Smooth muscle cell (in vitro differentiated cells): ENCODE measurements at regions not wholly inside any gene's neighbourhood (a gene's known extent, or its start where the extent isn't known, plus 50 kb on each side); places are given as distances from the start of the nearest gene placed in this dataset.

Source experiments
- DNase-seq: peaks from one replicate; lab custom pipeline; 2025; ENCODE audit not compliant: unreplicated experiment; lab: John Stamatoyannopoulos, UW
- H2AFZ ChIP-seq: fragments of 200-600 bp; sonication (generic); 2 replicates; pipeline ENCODE4 v1.6.0; 2016; ENCODE audit warnings: antibody characterized with exemption, low read depth, mild to moderate bottlenecking
- H3F3A ChIP-seq: fragments of 200-600 bp; sonication (generic); 2 replicates; pipeline ENCODE4 v1.6.0; 2017; ENCODE audit warnings: antibody characterized with exemption, low read depth
- H3K27ac ChIP-seq: fragments of 200-600 bp; sonication (generic); 2 replicates; pipeline ENCODE4 v1.5.1; 2016; ENCODE audit warnings: low read depth, mild to moderate bottlenecking
- H3K27me3 ChIP-seq: fragments of 200-600 bp; sonication (generic); 2 replicates; pipeline ENCODE4 v1.6.1; 2016; ENCODE audit warnings: low read depth, mild to moderate bottlenecking
- H3K36me3 ChIP-seq: fragments of 200-600 bp; sonication (generic); 2 replicates; pipeline ENCODE4 v1.5.1; 2016; ENCODE audit warnings: low read depth
- H3K4me1 ChIP-seq: fragments of 200-600 bp; sonication (generic); 2 replicates; pipeline ENCODE4 v1.5.1; 2016; ENCODE audit warnings: low read depth
- H3K4me2 ChIP-seq: fragments of 200-600 bp; sonication (generic); 2 replicates; pipeline ENCODE4 v1.6.0; 2016; ENCODE audit warnings: mild to moderate bottlenecking
- H3K4me3 ChIP-seq: fragments of 200-600 bp; sonication (generic); 2 replicates; pipeline ENCODE4 v1.5.1; 2016; ENCODE audit warnings: mild to moderate bottlenecking
- H3K79me2 ChIP-seq: fragments of 200-600 bp; sonication (generic); 2 replicates; pipeline ENCODE4 v1.6.0; 2016; ENCODE audit warnings: low read depth, mild to moderate bottlenecking
- H3K9ac ChIP-seq: fragments of 200-600 bp; sonication (generic); 2 replicates; pipeline ENCODE4 v1.6.0; 2016; ENCODE audit warnings: low read depth
- H3K9me3 ChIP-seq: fragments of 200-600 bp; sonication (generic); replicated peaks from 2 replicates; pipeline ENCODE4 v1.5.1; 2016; ENCODE audit warnings: low read depth
- H4K20me1 ChIP-seq: fragments of 200-600 bp; sonication (generic); 2 replicates; pipeline ENCODE4 v1.6.0; 2016; ENCODE audit warnings: low read depth
- WGBS: methylation state at CpG from one replicate; pipeline ENCODE4 v1.1.7; 2016; ENCODE audit warnings: low lambda C conversion rate; 5-methylcytosine and 5-hydroxymethylcytosine counted together
- TF ChIP-seq, protein P1 (sequence below): fragments of 200-600 bp; sonication (generic); IDR thresholded peaks from 2 replicates; pipeline ENCODE4 v1.5.1; 2017; ENCODE audit warnings: borderline replicate concordance, mild to moderate bottlenecking, antibody characterized with exemption; ENCODE audit not compliant: insufficient read depth, poor library complexity, severe bottlenecking

GRCh38 chr6:104421650-104422049, 438.1 kb downstream of the HACE1 start:
- 77% methylated on average over 4 of the region's 4 CpGs for WGBS
- Histone ChIP-seq H3F3A (no peaks in the 10 kb centered on the region), H3K9me3 (no peaks in the 10 kb centered on the region), H3K4me2 (no peak overlapping the region), H3K9ac (no peak overlapping the region), H3K79me2 (no peaks in the 10 kb centered on the region), H3K27ac (no peak overlapping the region), H3K27me3 (no peaks in the 10 kb centered on the region), H2AFZ (no peak overlapping the region), H3K4me3 (no peak overlapping the region), H4K20me1 (no peaks in the 10 kb centered on the region), H3K4me1 (no peaks in the 10 kb centered on the region), H3K36me3 (no peaks in the 10 kb centered on the region)
- no peak for DNase-seq
- TF ChIP-seq, protein P1, sequence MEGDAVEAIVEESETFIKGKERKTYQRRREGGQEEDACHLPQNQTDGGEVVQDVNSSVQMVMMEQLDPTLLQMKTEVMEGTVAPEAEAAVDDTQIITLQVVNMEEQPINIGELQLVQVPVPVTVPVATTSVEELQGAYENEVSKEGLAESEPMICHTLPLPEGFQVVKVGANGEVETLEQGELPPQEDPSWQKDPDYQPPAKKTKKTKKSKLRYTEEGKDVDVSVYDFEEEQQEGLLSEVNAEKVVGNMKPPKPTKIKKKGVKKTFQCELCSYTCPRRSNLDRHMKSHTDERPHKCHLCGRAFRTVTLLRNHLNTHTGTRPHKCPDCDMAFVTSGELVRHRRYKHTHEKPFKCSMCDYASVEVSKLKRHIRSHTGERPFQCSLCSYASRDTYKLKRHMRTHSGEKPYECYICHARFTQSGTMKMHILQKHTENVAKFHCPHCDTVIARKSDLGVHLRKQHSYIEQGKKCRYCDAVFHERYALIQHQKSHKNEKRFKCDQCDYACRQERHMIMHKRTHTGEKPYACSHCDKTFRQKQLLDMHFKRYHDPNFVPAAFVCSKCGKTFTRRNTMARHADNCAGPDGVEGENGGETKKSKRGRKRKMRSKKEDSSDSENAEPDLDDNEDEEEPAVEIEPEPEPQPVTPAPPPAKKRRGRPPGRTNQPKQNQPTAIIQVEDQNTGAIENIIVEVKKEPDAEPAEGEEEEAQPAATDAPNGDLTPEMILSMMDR, result no peak

GRCh38 chr6:104418839-104419238, 440.9 kb downstream of the HACE1 start:
- no peaks in the 10 kb centered on the region for H3K9me3 ChIP-seq
- TF ChIP-seq, protein P1, result no peak
- H3K36me3 ChIP-seq, result no peaks in the 10 kb centered on the region
- no peak overlapping the region for H2AFZ ChIP-seq
- H4K20me1 ChIP-seq, result no peaks in the 10 kb centered on the region
- H3K27ac ChIP-seq, result no peak overlapping the region
- H3F3A ChIP-seq, result no peaks in the 10 kb centered on the region
- no peak overlapping the region for H3K4me3 ChIP-seq
- no peak overlapping the region for H3K4me2 ChIP-seq
- no peaks in the 10 kb centered on the region for H3K4me1 ChIP-seq
- no peaks in the 10 kb centered on the region for H3K27me3 ChIP-seq
- 95% methylated on average over 3 of the region's 3 CpGs for WGBS
- no peak for DNase-seq
- H3K79me2 ChIP-seq, result no peaks in the 10 kb centered on the region
- no peak overlapping the region for H3K9ac ChIP-seq

DNA sequence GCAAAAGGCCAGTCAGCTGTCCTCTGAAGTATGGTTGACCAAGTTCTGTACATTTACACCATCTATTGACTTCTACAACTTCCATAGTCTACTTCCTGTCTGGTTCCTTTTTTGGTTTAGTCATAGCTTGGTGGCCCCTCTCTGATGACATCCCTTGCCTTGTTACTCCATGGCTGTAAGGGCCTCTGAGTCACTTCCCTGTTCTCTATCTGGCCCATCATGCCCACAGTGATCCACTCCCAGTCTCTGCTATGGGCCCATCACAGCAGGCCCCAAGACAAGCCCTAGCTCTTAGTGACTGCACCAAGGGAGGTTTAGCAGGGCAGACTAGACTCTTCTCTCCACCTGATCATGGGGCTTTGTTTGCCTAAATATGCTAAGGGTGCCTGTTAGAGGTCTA, 441.6 kb downstream of the HACE1 start:
- TF ChIP-seq, protein P1, result no peak
- Histone ChIP-seq H2AFZ (no peak overlapping the region), H3K9me3 (no peaks in the 10 kb centered on the region), H3K4me3 (no peak overlapping the region), H4K20me1 (no peaks in the 10 kb centered on the region), H3K36me3 (no peaks in the 10 kb centered on the region), H3K27me3 (no peaks in the 10 kb centered on the region), H3K79me2 (no peaks in the 10 kb centered on the region), H3K27ac (no peak overlapping the region), H3K4me1 (no peaks in the 10 kb centered on the region), H3F3A (no peaks in the 10 kb centered on the region), H3K4me2 (no peak overlapping the region), H3K9ac (no peak overlapping the region)
- no peak for DNase-seq

DNA sequence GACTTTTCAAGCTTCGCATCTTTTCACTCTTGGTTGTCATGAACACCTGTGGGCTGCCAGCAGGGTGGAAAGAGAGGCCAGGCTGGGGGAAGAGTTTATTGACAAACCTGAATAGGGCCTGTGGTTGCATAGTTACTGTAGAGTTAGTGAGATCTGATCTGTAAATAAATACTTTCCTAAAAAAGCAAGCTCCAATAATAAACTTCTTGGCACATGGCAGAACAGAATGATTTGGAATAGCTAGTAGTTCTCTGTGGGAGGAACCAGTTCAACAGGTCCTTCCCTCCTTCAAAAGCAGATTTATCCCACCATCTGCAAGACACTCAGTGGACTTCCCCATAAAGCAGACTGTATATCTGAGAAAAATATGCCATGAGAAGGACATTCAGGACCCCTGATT, 445.0 kb downstream of the HACE1 start:
- Histone ChIP-seq H3F3A (no peaks in the 10 kb centered on the region), H3K36me3 (no peaks in the 10 kb centered on the region), H3K4me2 (no peak overlapping the region), H3K9me3 (no peaks in the 10 kb centered on the region), H3K9ac (no peak overlapping the region), H3K4me1 (no peaks in the 10 kb centered on the region), H3K4me3 (no peak overlapping the region), H3K79me2 (no peaks in the 10 kb centered on the region), H2AFZ (no peak overlapping the region), H3K27ac (no peak overlapping the region), H3K27me3 (no peaks in the 10 kb centered on the region), H4K20me1 (no peaks in the 10 kb centered on the region)
- WGBS, result 100% methylated on average over 1 of the region's 1 CpG
- no peak for DNase-seq
- TF ChIP-seq, protein P1, result no peak
